GM19193 (cell line): ENCODE measurements at regions not wholly inside any gene's neighbourhood (a gene's known extent, or its start where the extent isn't known, plus 50 kb on each side); places are given as distances from the start of the nearest gene placed in this dataset.

Experiments
- POLR2A ChIP-seq: IDR thresholded peaks from 4 replicates; pipeline ENCODE4 v1.6.1; 2011; ENCODE audit not compliant: insufficient read depth, insufficient read length; ENCODE audit errors: extremely low read depth

DNA sequence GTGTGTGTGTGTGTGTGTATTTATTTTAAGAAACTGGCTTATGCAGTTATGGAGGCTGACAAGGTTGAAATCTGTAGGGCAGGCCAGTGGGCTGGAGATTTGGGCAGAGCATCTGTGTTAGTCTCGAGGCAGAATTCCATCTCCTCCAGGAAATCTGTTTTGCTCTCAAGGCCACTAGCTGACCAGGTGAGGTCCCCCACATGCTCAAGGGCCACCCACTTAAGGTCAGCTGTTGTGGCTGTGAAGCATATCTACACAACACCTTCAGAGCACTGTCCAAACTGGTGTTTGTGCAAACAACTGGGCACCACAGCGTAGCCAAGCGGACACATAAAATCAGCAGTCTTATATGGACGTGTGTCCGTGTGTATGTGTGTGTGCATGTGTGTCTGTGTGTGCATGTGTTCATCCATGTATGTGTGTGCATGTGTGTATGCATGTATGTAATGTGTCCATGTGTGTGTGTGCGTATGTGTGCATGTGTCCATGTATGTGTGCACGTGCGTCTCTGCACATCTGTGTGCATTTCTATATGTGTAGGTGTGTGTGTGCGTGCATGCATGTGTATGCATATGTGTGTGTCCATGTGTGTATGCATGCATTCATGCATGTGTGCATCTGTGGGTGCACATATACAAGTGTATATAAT, 400.9 kb downstream of the BRD1 start:
- no peak for TF ChIP-seq POLR2A

DNA sequence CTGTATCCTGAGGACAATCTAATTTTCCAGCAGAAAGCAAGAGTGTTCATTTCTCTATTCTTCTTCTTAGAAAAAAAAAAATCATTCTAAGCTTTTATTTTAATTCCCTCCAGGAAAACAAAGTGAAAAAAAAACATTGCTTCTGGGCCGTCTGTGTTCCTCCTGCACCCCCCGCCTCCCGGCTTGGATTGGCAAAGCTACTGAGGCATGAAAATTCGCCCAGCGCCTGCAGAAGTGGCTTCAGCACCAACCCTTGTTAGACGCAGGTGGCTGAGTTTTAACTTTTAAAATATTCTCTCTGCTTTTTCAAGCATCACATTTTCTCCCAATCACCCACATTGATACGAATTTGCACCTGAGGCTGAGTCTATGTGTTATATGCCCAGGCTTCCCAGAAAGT, 401.6 kb downstream of the BRD1 start:
- TF ChIP-seq POLR2A, result no peak

DNA sequence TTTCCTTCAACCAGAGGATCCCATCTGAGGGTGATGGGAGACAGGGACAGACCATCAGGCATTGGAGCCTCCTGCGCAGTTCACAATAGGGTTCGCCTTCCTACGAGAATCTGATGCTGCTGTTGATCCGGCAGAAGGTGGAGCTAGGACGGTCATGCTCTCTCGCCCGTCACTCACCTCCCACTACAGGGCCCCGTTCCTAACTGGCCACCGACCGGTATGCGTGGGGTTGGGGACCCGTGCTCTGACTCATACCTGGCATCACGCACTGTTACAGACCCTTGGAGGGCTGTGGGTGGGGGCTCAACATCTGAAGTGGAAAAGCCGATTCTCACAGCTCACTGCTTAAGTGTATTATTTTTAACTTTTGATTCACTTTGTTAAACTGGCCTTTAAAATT, 402.3 kb downstream of the BRD1 start:
- TF ChIP-seq POLR2A, result no peak

GRCh38 chr22:49424893-49425270, 402.8 kb downstream of the BRD1 start:
- TF ChIP-seq POLR2A, result no peak

DNA sequence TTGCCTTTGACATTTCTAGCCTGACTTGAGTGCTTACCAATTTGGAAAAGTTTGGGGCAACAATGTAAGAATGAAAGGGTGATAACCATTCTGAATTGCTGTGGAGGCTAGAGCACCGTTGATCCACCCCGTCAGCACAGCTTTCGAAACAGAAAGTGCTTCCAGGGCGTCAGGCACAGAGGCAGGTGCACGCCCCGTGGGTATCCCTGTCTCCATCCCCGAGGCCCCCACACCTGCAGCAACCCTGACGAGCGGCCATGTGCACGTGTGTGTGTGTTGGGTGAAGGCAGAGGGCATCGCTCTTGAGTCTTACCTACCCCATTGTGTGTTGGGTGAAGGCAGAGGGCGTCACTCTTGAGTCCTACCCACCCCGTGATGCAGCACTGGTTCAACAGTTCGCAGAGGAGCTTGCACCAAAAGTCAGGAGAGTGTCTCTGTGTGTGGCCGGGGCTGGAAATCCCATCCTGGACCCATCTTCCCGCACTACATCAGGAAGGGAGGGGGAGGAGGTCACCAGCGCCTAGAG, 404.5 kb downstream of the BRD1 start:
- TF ChIP-seq POLR2A, result no peak

DNA sequence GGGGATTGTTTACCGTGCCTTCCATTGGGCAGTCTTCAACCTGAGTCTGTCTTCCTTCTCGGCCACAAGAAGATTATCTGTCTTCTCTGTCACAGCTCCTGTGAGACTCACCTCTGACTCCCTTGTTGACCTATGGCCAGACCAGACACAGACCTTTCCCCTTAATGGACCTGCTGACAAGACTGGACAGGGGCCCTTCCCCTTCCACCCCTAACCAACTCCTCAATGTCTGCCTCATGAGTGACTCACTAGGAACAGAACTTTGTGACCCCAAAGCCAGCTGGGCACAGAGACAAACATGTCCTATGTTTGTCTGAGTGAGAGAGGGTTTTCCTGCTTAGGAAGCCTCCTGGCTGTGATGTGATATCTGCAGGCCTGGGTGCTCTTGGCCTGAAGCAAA, 405.0 kb downstream of the BRD1 start:
- TF ChIP-seq POLR2A, result no peak

- TF ChIP-seq POLR2A, result no peak
Measured at GRCh38 chr22:49420651-49421050, 407.0 kb downstream of the BRD1 start.

DNA sequence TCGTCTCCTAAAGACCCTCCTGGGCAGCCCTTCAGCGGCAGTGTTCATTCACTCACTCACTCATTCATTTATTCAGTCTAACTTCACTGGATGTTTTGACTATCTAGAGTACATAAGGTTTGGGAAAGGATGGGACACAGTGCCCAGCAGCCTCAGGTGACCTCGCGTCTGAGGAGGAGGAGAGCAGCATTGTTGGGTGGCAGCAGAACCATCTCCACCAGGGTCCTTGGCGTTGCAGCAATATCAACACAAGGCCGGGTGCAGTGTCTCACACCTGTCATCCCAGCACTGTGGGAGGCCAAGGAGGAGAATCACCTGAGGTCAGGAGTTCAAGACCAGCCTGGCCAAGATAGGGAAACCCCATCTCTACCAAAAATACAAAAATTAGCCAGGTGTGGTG, 408.0 kb downstream of the BRD1 start:
- TF ChIP-seq POLR2A, result no peak

GRCh38 chr22:49418943-49419342, 408.7 kb downstream of the BRD1 start:
- no peak for TF ChIP-seq POLR2A

DNA sequence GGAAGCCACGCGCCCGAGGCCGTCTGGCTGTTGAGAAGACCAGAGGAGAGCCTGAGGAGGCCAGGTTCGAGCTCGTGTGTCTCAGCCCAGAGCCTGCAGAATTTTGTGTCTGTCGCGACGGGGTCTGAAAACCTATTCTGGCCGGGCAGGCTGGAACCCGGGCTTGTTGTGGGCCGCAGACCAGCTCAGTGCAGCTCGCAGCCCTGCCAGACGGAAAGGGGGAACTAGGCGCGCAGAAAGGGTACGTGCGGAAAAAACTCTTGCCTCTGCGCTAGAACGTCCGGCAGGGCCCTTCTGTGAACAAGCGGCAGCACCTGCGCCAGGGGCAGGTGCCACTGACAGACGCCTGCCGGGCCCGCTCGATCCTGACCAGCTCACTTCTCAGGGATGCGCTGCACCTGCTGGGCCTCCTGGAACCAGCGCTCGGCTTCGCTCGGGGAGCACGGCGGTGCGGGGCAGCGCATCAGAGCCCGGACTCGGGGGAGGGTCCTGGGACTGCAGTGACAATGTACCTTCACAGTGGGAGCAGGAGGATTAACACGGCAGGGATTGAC, 409.3 kb downstream of the BRD1 start:
- TF ChIP-seq POLR2A, result no peak

DNA sequence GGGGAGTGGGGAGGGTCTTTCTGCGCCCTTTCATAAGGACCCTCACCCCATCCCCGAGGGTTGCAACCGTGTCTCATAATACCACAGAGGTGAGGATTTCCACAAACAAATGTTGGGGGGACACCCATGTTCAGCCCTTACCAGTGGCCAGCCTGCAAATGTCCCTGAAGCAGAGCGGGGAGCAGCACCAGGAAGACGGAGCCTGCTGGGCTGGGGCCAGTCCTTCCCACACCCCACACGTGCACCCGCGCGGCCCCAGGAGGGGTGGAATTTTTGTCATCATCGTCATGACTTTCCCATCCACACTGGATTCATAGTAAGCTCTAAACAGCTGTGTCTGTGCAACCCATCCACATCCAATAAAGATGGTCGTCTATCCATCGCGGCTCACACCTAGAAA, 409.8 kb downstream of the BRD1 start:
- TF ChIP-seq POLR2A, result no peak

- TF ChIP-seq POLR2A, result no peak
Measured at GRCh38 chr22:49417326-49417725, 410.3 kb downstream of the BRD1 start.

- TF ChIP-seq POLR2A, result no peak
Measured at GRCh38 chr22:49415151-49415951, 412.3 kb downstream of the BRD1 start.

DNA sequence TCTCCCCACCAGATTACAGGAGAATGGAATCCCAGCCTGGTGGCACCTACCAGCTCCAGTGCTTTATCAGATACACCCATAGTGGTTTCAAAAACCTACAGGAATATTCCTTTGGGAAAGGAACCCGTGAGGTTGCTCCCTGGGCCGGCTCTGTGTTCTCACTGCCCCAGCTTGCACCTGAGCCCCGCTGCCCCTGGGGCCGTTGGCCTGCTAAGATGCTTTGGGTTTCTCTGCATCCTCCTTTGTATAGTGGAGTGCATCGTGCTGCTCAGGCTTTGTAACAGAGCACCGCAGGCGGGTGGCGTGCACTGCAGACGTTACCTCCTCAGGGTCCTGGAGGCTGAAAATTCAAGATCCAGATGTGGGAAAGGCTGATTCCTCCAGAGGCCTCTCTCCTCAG, 414.1 kb downstream of the BRD1 start:
- no peak for TF ChIP-seq POLR2A

DNA sequence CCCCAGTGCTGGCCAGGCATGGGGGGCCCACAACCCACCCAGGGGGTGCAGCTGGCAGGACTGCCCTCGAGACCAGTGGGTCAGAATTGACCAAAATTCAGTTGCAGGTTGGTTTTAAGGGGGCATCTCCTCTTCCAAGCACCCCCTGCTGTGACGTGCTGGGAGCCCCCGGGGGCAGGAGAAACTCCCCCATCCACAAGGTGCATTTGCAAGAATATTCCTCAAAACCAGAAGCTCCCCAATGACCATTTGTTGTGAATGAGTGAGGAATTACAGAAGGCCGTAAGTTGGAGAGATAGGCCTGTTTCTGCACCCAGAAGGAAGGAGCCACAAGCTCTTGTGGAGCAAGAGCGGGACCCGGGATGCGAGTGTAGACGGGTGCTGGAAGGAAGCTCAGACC, 414.5 kb downstream of the BRD1 start:
- no peak for TF ChIP-seq POLR2A

GRCh38 chr22:49412236-49412635, 415.4 kb downstream of the BRD1 start:
- no peak for TF ChIP-seq POLR2A
